Activated CD4-positive, alpha-beta T cell treated with anti-CD3 and anti-CD28 coated beads, Interleukin-2, Interleukin-6, amounts not matched to agents 100 ng/mL and 50 ng/mL, durations not matched to agents 16 hours and 8 hours (primary cell): ENCODE measurements at regions not wholly inside any gene's neighbourhood (a gene's known extent, or its start where the extent isn't known, plus 50 kb on each side); places are given as distances from the start of the nearest gene placed in this dataset.

Experiments used
- DNase-seq: peaks from one replicate; pipeline ENCODE4 v3.0.0-alpha.2; 2020

GRCh38 chr2:64287202-64287740 lies 143.1 kb upstream of the PELI1 start:
- DNase-seq: no peak

GRCh38 chr2:64288321-64289193 lies 144.3 kb upstream of the PELI1 start:
- DNase-seq: no peak

GRCh38 chr2:64289251-64289650 lies 145.0 kb upstream of the PELI1 start:
- DNase-seq: no peak

GRCh38 chr2:64289737-64290136 lies 145.5 kb upstream of the PELI1 start:
- DNase-seq: no peak

- no peak for DNase-seq
Measured at GRCh38 chr2:64291181-64291580, 147.0 kb upstream of the PELI1 start.

GRCh38 chr2:64295326-64296139 lies 151.3 kb upstream of the PELI1 start:
- DNase-seq: peak; percentile 47

- no peak for DNase-seq
Measured at GRCh38 chr2:64296140-64296480, 151.9 kb upstream of the PELI1 start.

GRCh38 chr2:64296695-64297346 lies 152.6 kb upstream of the PELI1 start:
- no peak for DNase-seq

- no peak for DNase-seq
Measured at GRCh38 chr2:64298161-64298560, 153.9 kb upstream of the PELI1 start.

GRCh38 chr2:64300066-64300465 lies 153.9 kb upstream of the LGALSL start:
- no peak for DNase-seq

- DNase-seq: no peak
Measured at GRCh38 chr2:64303250-64303649, 150.7 kb upstream of the LGALSL start.

- DNase-seq: no peak
Measured at GRCh38 chr2:64307421-64307820, 146.5 kb upstream of the LGALSL start.

- DNase-seq: no peak
Measured at GRCh38 chr2:64311191-64311910, 142.6 kb upstream of the LGALSL start.

- DNase-seq: no peak
Measured at GRCh38 chr2:64311948-64312621, 141.9 kb upstream of the LGALSL start.

GRCh38 chr2:64312622-64313397 lies 141.2 kb upstream of the LGALSL start:
- no peak for DNase-seq

- DNase-seq: no peak
Measured at GRCh38 chr2:64313398-64313723, 140.6 kb upstream of the LGALSL start.

GRCh38 chr2:64315291-64315960 lies 138.5 kb upstream of the LGALSL start:
- no peak for DNase-seq

GRCh38 chr2:64317707-64318475 lies 136.1 kb upstream of the LGALSL start:
- DNase-seq: no peak

GRCh38 chr2:64318476-64318748 lies 135.6 kb upstream of the LGALSL start:
- DNase-seq: no peak

GRCh38 chr2:64319896-64320295 lies 134.1 kb upstream of the LGALSL start:
- DNase-seq: no peak
